Liver (tissue), 3 donors: ENCODE measurements at regions not wholly inside any gene's neighbourhood (a gene's known extent, or its start where the extent isn't known, plus 50 kb on each side); places are given as distances from the start of the nearest gene placed in this dataset.

ENCODE experiments used
- EGR1 ChIP-seq, 2 donors: IDR thresholded peaks; 2 replicates each; pipeline ENCODE4 v1.6.1; 2016 to 2018; ENCODE audit warnings: antibody characterized with exemption in 2 of 2, low read depth in 2 of 2
- FOXA1 ChIP-seq: IDR thresholded peaks from 2 replicates; pipeline ENCODE4 v1.6.1; 2016; ENCODE audit warnings: antibody characterized with exemption
- GABPA ChIP-seq, 2 donors: IDR thresholded peaks in 1 of 2; conservative IDR thresholded peaks in 1 of 2; 2 replicates each; pipeline ENCODE4 v1.6.1; 2016; ENCODE audit warnings: antibody characterized with exemption in 2 of 2, mild to moderate bottlenecking in 1 of 2, moderate library complexity in 1 of 2
- JUND ChIP-seq, 2 donors: IDR thresholded peaks; 2 replicates each; pipeline ENCODE4 v1.6.1; 2016; ENCODE audit warnings: antibody characterized with exemption in 2 of 2
- MAX ChIP-seq: IDR thresholded peaks from 2 replicates; pipeline ENCODE4 v1.6.1; 2016; ENCODE audit warnings: antibody characterized with exemption
- REST ChIP-seq: IDR thresholded peaks from 2 replicates; pipeline ENCODE4 v1.6.1; 2016; ENCODE audit warnings: antibody characterized with exemption, mild to moderate bottlenecking
- RXRA ChIP-seq, 2 donors: IDR thresholded peaks; 2 replicates each; pipeline ENCODE4 v1.6.1; 2017 to 2018; ENCODE audit warnings: antibody characterized with exemption in 2 of 2, mild to moderate bottlenecking in 1 of 2
- SP1 ChIP-seq: IDR thresholded peaks from 2 replicates; pipeline ENCODE4 v1.6.1; 2018; ENCODE audit warnings: antibody characterized with exemption, mild to moderate bottlenecking
- TAF1 ChIP-seq: conservative IDR thresholded peaks from 2 replicates; pipeline ENCODE4 v1.6.1; 2016; ENCODE audit warnings: antibody characterized with exemption, mild to moderate bottlenecking
- YY1 ChIP-seq: IDR thresholded peaks from 2 replicates; pipeline ENCODE4 v1.6.1; 2016; ENCODE audit warnings: antibody characterized with exemption, mild to moderate bottlenecking
- TF ChIP-seq, protein P1 (sequence below): fragments of 150-350 bp; IDR thresholded peaks from 2 replicates; pipeline ENCODE4 v1.5.1; 2017; ENCODE audit warnings: improper control_type of control experiment, low read depth, low read length; ENCODE audit not compliant: missing input control
- TF ChIP-seq, protein P2 (sequence below): IDR thresholded peaks from 2 replicates; pipeline ENCODE4 v1.6.1; 2016; ENCODE audit warnings: antibody characterized with exemption
- TF ChIP-seq, protein P3 (sequence below): IDR thresholded peaks from 2 replicates; pipeline ENCODE4 v1.6.1; 2016; ENCODE audit warnings: antibody characterized with exemption
- donor health status: healthy.
- donor health status: healthy.

DNA sequence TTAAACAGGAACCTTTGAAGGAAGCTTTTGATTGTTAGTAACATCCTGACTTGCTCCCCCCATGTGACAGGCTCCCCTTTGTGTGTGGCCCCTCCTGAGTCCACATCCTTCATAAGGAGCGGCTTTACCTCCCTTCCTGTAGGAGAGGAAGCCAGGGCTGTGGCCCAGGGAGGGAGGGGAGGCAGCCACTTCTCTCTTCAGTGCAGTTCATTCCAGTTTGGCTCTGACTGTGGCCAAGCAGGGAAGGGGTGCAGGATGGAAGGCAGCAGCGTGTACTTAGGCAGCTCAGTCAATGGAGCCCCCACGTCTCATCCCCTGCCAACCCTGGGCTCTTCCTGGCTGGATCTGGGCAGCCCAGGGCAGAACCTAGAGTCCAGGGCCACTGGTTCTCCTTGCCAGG, 295.2 kb downstream of the QKI start:
- TF ChIP-seq, protein P1, sequence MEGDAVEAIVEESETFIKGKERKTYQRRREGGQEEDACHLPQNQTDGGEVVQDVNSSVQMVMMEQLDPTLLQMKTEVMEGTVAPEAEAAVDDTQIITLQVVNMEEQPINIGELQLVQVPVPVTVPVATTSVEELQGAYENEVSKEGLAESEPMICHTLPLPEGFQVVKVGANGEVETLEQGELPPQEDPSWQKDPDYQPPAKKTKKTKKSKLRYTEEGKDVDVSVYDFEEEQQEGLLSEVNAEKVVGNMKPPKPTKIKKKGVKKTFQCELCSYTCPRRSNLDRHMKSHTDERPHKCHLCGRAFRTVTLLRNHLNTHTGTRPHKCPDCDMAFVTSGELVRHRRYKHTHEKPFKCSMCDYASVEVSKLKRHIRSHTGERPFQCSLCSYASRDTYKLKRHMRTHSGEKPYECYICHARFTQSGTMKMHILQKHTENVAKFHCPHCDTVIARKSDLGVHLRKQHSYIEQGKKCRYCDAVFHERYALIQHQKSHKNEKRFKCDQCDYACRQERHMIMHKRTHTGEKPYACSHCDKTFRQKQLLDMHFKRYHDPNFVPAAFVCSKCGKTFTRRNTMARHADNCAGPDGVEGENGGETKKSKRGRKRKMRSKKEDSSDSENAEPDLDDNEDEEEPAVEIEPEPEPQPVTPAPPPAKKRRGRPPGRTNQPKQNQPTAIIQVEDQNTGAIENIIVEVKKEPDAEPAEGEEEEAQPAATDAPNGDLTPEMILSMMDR = no peak
- TF ChIP-seq TAF1 (no peak), EGR1 (IDR thresholded peaks at IDR 0.05; ENCODE audit: low read depth in 2 of 2) (no peak), JUND (IDR thresholded peaks at IDR 0.05) (no peak), MAX (no peak), REST (no peak), GABPA (IDR thresholded peaks at IDR 0.05 in 1 of 2, conservative IDR thresholded peaks at IDR 0.05 in 1 of 2) (no peak), FOXA1 (no peak), SP1 (no peak), YY1 (no peak), RXRA (IDR thresholded peaks at IDR 0.05) (no peak)
- TF ChIP-seq, protein P2, sequence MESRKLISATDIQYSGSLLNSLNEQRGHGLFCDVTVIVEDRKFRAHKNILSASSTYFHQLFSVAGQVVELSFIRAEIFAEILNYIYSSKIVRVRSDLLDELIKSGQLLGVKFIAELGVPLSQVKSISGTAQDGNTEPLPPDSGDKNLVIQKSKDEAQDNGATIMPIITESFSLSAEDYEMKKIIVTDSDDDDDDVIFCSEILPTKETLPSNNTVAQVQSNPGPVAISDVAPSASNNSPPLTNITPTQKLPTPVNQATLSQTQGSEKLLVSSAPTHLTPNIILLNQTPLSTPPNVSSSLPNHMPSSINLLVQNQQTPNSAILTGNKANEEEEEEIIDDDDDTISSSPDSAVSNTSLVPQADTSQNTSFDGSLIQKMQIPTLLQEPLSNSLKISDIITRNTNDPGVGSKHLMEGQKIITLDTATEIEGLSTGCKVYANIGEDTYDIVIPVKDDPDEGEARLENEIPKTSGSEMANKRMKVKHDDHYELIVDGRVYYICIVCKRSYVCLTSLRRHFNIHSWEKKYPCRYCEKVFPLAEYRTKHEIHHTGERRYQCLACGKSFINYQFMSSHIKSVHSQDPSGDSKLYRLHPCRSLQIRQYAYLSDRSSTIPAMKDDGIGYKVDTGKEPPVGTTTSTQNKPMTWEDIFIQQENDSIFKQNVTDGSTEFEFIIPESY = no peak
- TF ChIP-seq, protein P3, sequence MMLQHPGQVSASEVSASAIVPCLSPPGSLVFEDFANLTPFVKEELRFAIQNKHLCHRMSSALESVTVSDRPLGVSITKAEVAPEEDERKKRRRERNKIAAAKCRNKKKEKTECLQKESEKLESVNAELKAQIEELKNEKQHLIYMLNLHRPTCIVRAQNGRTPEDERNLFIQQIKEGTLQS = no peak
